WTC11 (cell line): ENCODE measurements at regions not wholly inside any gene's neighbourhood (a gene's known extent, or its start where the extent isn't known, plus 50 kb on each side); places are given as distances from the start of the nearest gene placed in this dataset.

ENCODE experiments used
- ATAC-seq: fragments of 200-7000 bp; cut with Tn5 transposase; 2 replicates; pipeline ENCODE4 v1.10.0; 2021; ENCODE audit warnings: mild to moderate bottlenecking, moderate library complexity
- CTCF ChIA-PET: fragments of 300-600 bp; sonication (Branson Sonifier 250); formaldehyde crosslinking; loops from one replicate; lab custom pipeline; 2021; ENCODE audit warnings: antibody characterized with exemption; lab: Charles Lee
- POLR2A ChIA-PET: fragments of 350-600 bp; sonication (Branson Sonifier 250); formaldehyde crosslinking; loops from one replicate; lab custom pipeline; 2021; ENCODE audit warnings: antibody characterized with exemption; lab: Charles Lee
- DNase-seq: peaks from one replicate; pipeline ENCODE4 v3.0.0; 2021; ENCODE audit warnings: low spot score
- H3K27ac Mint-ChIP-seq: 2 replicates; pipeline ENCODE4 v1.8.0; 2021; ENCODE audit warnings: mixed read lengths
- H3K27me3 Mint-ChIP-seq: 2 replicates; pipeline ENCODE4 v1.8.0; 2021; ENCODE audit warnings: low read depth, mild to moderate bottlenecking, moderate library complexity, mixed read lengths
- H3K36me3 Mint-ChIP-seq: 2 replicates; pipeline ENCODE4 v1.8.0; 2021; ENCODE audit warnings: mixed read lengths
- H3K4me1 Mint-ChIP-seq: 2 replicates; pipeline ENCODE4 v1.8.0; 2022; ENCODE audit warnings: mixed read lengths
- H3K4me3 Mint-ChIP-seq: 2 replicates; pipeline ENCODE4 v1.8.0; 2021; ENCODE audit warnings: mild to moderate bottlenecking, moderate library complexity, mixed read lengths
- H3K9me3 Mint-ChIP-seq: 2 replicates; pipeline ENCODE4 v1.8.0; 2021; ENCODE audit warnings: mixed read lengths
- EMX1 ChIP-seq: fragments of 250-450 bp; sonication (Bioruptor Pico); IDR thresholded peaks from 2 replicates; pipeline ENCODE4 v1.8.0; 2021; ENCODE audit warnings: mild to moderate bottlenecking
- FOXK1 ChIP-seq: sonication (generic); formaldehyde crosslinking; IDR thresholded peaks from 2 replicates; pipeline ENCODE4 v1.8.0; 2022; ENCODE audit warnings: mild to moderate bottlenecking, moderate library complexity, missing genetic modification reagents
- HMGA2 ChIP-seq: fragments of 250-450 bp; sonication (Bioruptor Pico); IDR thresholded peaks from 2 replicates; pipeline ENCODE4 v1.4.0; 2021; ENCODE audit warnings: mild to moderate bottlenecking, moderate library complexity
- JAZF1 ChIP-seq: fragments of 250-450 bp; sonication (Bioruptor Pico); IDR thresholded peaks from 2 replicates; pipeline ENCODE4 v1.9.0; 2021; ENCODE audit warnings: moderate library complexity, mild to moderate bottlenecking, inconsistent platforms
- JUN ChIP-seq: sonication (generic); formaldehyde crosslinking; IDR thresholded peaks from 2 replicates; pipeline ENCODE4 v1.8.0; 2023; ENCODE audit warnings: mild to moderate bottlenecking, missing genetic modification reagents
- NR2C2 ChIP-seq: sonication (generic); formaldehyde crosslinking; IDR thresholded peaks from 2 replicates; pipeline ENCODE4 v1.8.0; 2022; ENCODE audit warnings: mild to moderate bottlenecking, missing genetic modification reagents
- NR3C1 ChIP-seq: sonication (generic); formaldehyde crosslinking; conservative IDR thresholded peaks from 2 replicates; pipeline ENCODE4 v1.8.1; 2023; ENCODE audit warnings: low read depth, mild to moderate bottlenecking, missing genetic modification reagents
- OVOL2 ChIP-seq: fragments of 250-450 bp; sonication (Bioruptor Pico); IDR thresholded peaks from 2 replicates; pipeline ENCODE4 v1.9.0; 2021; ENCODE audit warnings: mild to moderate bottlenecking, borderline replicate concordance
- RELA ChIP-seq: sonication (generic); formaldehyde crosslinking; IDR thresholded peaks from 2 replicates; pipeline ENCODE4 v1.8.1; 2022; ENCODE audit warnings: missing genetic modification reagents, mild to moderate bottlenecking, borderline replicate concordance
- SMAD3 ChIP-seq: sonication (generic); formaldehyde crosslinking; IDR thresholded peaks from 2 replicates; pipeline ENCODE4 v1.8.0; 2022; ENCODE audit warnings: missing genetic modification reagents, mild to moderate bottlenecking, borderline replicate concordance
- TP53 ChIP-seq: sonication (generic); formaldehyde crosslinking; IDR thresholded peaks from 2 replicates; pipeline ENCODE4 v1.8.1; 2023; ENCODE audit warnings: mild to moderate bottlenecking, missing genetic modification reagents
- ZNF232 ChIP-seq: sonication (generic); formaldehyde crosslinking; IDR thresholded peaks from 2 replicates; pipeline ENCODE4 v1.8.0; 2022; ENCODE audit warnings: mild to moderate bottlenecking, missing genetic modification reagents
- ZNF416 ChIP-seq: fragments of 250-450 bp; sonication (Bioruptor Pico); IDR thresholded peaks from 2 replicates; pipeline ENCODE4 v1.9.0; 2021; ENCODE audit warnings: mild to moderate bottlenecking, inconsistent platforms
- TF ChIP-seq, protein P1 (sequence below): sonication (generic); formaldehyde crosslinking; IDR thresholded peaks from 2 replicates; pipeline ENCODE4 v1.8.0; 2022; ENCODE audit warnings: missing genetic modification reagents
- TF ChIP-seq, protein P2 (sequence below): sonication (generic); formaldehyde crosslinking; IDR thresholded peaks from 2 replicates; pipeline ENCODE4 v1.8.0; 2022; ENCODE audit warnings: mild to moderate bottlenecking, missing genetic modification reagents
- TF ChIP-seq, protein P3 (sequence below): sonication (generic); formaldehyde crosslinking; IDR thresholded peaks from 2 replicates; pipeline ENCODE4 v1.8.0; 2022; ENCODE audit warnings: mild to moderate bottlenecking, missing genetic modification reagents
- TF ChIP-seq, protein P4 (sequence below): fragments of 200-600 bp; IDR thresholded peaks from 2 replicates; pipeline ENCODE4 v1.8.0; 2022; ENCODE audit warnings: antibody characterized with exemption
- TF ChIP-seq, protein P5 (sequence below): sonication (generic); formaldehyde crosslinking; IDR thresholded peaks from 2 replicates; pipeline ENCODE4 v1.8.1; 2023; ENCODE audit warnings: mild to moderate bottlenecking, missing genetic modification reagents, moderate library complexity
- TF ChIP-seq, protein P6 (sequence below): fragments of 250-450 bp; sonication (Bioruptor Pico); IDR thresholded peaks from 2 replicates; pipeline ENCODE4 v1.9.0; 2021; ENCODE audit warnings: mild to moderate bottlenecking
- TF ChIP-seq, protein P7 (sequence below): sonication (generic); formaldehyde crosslinking; IDR thresholded peaks from 2 replicates; pipeline ENCODE4 v1.8.1; 2022; ENCODE audit warnings: missing genetic modification reagents, borderline replicate concordance
- TF ChIP-seq, protein P8 (sequence below): sonication (generic); formaldehyde crosslinking; IDR thresholded peaks from 2 replicates; pipeline ENCODE4 v1.8.0; 2023; ENCODE audit warnings: mild to moderate bottlenecking, missing genetic modification reagents

DNA sequence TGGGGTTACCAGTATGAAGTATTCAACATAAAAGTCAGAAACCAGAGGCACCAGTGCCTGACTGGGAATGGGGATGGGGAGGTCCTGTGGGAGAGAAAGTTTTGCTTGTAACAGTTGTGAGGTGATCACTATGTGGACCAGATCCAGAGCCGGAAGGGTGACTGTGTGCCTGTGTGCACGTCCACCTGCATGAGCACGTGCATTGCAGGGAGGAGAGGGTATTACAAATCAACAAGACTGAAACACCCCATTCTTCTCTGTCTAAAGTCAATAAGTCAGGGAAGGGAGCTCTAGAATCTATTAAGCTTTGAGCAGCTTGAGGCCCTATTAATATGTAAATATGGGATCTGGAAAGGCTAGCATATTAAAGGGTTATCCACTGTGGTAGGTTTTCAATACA, 241.0 kb upstream of the ACVR2A start:
- peaks cover 9% of the 10 kb centered on the region for H3K27me3 Mint-ChIP-seq
- peaks cover 7% of the 10 kb centered on the region; the same call in 1 of the 2 replicates for H3K36me3 Mint-ChIP-seq
- DNase-seq, result no peak
- POLR2A ChIA-PET, result no interaction called here
- H3K4me1 Mint-ChIP-seq, result peaks cover 23% of the 10 kb centered on the region
- ATAC-seq, result peak; percentile 17; the same call in 1 of the 2 replicates
- CTCF ChIA-PET, result interaction anchor here (1.3 kb wide), 1 partner anchor 12 kb away, joined by 3 read pairs; no protein-coding TSS in a partner anchor
- peaks cover 20% of the 10 kb centered on the region for H3K9me3 Mint-ChIP-seq
- TF ChIP-seq ZNF416 (no peak), JAZF1 (CRISPR knock-in tag) (no peak), JUN (CRISPR knock-in tag) (no peak), TP53 (CRISPR knock-in tag) (no peak), HMGA2 (no peak), ZNF232 (no peak)
- TF ChIP-seq, protein P1, sequence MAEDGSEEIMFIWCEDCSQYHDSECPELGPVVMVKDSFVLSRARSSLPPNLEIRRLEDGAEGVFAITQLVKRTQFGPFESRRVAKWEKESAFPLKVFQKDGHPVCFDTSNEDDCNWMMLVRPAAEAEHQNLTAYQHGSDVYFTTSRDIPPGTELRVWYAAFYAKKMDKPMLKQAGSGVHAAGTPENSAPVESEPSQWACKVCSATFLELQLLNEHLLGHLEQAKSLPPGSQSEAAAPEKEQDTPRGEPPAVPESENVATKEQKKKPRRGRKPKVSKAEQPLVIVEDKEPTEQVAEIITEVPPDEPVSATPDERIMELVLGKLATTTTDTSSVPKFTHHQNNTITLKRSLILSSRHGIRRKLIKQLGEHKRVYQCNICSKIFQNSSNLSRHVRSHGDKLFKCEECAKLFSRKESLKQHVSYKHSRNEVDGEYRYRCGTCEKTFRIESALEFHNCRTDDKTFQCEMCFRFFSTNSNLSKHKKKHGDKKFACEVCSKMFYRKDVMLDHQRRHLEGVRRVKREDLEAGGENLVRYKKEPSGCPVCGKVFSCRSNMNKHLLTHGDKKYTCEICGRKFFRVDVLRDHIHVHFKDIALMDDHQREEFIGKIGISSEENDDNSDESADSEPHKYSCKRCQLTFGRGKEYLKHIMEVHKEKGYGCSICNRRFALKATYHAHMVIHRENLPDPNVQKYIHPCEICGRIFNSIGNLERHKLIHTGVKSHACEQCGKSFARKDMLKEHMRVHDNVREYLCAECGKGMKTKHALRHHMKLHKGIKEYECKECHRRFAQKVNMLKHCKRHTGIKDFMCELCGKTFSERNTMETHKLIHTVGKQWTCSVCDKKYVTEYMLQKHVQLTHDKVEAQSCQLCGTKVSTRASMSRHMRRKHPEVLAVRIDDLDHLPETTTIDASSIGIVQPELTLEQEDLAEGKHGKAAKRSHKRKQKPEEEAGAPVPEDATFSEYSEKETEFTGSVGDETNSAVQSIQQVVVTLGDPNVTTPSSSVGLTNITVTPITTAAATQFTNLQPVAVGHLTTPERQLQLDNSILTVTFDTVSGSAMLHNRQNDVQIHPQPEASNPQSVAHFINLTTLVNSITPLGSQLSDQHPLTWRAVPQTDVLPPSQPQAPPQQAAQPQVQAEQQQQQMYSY, result no peak
- TF ChIP-seq, protein P2, sequence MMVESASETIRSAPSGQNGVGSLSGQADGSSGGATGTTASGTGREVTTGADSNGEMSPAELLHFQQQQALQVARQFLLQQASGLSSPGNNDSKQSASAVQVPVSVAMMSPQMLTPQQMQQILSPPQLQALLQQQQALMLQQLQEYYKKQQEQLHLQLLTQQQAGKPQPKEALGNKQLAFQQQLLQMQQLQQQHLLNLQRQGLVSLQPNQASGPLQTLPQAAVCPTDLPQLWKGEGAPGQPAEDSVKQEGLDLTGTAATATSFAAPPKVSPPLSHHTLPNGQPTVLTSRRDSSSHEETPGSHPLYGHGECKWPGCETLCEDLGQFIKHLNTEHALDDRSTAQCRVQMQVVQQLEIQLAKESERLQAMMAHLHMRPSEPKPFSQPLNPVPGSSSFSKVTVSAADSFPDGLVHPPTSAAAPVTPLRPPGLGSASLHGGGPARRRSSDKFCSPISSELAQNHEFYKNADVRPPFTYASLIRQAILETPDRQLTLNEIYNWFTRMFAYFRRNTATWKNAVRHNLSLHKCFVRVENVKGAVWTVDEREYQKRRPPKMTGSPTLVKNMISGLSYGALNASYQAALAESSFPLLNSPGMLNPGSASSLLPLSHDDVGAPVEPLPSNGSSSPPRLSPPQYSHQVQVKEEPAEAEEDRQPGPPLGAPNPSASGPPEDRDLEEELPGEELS, result no peak
- H3K27ac Mint-ChIP-seq, result no peak overlapping the region; the same call in 1 of the 2 replicates
- no peak overlapping the region for H3K4me3 Mint-ChIP-seq

DNA sequence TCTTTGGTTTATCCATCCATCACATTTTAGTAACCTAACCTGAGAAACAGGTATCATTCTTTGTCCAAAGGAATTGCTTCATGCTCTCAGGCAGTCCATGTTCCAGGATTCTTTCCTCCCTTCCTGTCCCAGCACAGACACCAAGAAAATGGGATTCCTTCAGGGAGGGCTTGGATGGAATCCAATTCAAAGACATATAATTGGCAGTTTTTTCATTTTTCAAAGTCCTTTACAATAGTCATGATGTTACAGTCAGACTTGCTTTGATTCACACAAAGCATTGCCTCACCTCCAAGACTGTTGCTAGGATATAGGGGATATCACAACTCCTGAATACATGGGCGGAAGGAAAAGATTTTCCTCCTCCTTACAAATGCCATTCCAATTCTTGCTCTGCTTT, 241.4 kb upstream of the ACVR2A start:
- no peak for DNase-seq
- no peak overlapping the region for H3K4me3 Mint-ChIP-seq
- CTCF ChIA-PET, result interaction anchor here (1.3 kb wide), 1 partner anchor 12 kb away, joined by 3 read pairs; no protein-coding TSS in a partner anchor
- H3K9me3 Mint-ChIP-seq, result peaks cover 20% of the 10 kb centered on the region
- H3K27ac Mint-ChIP-seq, result no peak overlapping the region; the same call in 1 of the 2 replicates
- no peak for ATAC-seq
- H3K4me1 Mint-ChIP-seq, result peaks cover 21% of the 10 kb centered on the region
- peaks cover 9% of the 10 kb centered on the region for H3K27me3 Mint-ChIP-seq
- peaks cover 7% of the 10 kb centered on the region; the same call in 1 of the 2 replicates for H3K36me3 Mint-ChIP-seq
- POLR2A ChIA-PET, result no interaction called here
- TF ChIP-seq, protein P3, sequence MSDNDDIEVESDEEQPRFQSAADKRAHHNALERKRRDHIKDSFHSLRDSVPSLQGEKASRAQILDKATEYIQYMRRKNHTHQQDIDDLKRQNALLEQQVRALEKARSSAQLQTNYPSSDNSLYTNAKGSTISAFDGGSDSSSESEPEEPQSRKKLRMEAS (CRISPR knock-in tag), result no peak
- no peak for TF ChIP-seq SMAD3 (CRISPR knock-in tag)
- TF ChIP-seq, protein P4, sequence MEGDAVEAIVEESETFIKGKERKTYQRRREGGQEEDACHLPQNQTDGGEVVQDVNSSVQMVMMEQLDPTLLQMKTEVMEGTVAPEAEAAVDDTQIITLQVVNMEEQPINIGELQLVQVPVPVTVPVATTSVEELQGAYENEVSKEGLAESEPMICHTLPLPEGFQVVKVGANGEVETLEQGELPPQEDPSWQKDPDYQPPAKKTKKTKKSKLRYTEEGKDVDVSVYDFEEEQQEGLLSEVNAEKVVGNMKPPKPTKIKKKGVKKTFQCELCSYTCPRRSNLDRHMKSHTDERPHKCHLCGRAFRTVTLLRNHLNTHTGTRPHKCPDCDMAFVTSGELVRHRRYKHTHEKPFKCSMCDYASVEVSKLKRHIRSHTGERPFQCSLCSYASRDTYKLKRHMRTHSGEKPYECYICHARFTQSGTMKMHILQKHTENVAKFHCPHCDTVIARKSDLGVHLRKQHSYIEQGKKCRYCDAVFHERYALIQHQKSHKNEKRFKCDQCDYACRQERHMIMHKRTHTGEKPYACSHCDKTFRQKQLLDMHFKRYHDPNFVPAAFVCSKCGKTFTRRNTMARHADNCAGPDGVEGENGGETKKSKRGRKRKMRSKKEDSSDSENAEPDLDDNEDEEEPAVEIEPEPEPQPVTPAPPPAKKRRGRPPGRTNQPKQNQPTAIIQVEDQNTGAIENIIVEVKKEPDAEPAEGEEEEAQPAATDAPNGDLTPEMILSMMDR, result no peak
- no peak for TF ChIP-seq NR3C1 (CRISPR knock-in tag)
- TF ChIP-seq, protein P5, sequence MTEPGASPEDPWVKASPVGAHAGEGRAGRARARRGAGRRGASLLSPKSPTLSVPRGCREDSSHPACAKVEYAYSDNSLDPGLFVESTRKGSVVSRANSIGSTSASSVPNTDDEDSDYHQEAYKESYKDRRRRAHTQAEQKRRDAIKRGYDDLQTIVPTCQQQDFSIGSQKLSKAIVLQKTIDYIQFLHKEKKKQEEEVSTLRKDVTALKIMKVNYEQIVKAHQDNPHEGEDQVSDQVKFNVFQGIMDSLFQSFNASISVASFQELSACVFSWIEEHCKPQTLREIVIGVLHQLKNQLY (CRISPR knock-in tag), result no peak
- TF ChIP-seq OVOL2, result no peak
- TF ChIP-seq, protein P6, sequence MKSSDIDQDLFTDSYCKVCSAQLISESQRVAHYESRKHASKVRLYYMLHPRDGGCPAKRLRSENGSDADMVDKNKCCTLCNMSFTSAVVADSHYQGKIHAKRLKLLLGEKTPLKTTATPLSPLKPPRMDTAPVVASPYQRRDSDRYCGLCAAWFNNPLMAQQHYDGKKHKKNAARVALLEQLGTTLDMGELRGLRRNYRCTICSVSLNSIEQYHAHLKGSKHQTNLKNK, result no peak
- TF ChIP-seq FOXK1 (CRISPR knock-in tag), result no peak
- TF ChIP-seq RELA (CRISPR knock-in tag), result no peak
- no peak for TF ChIP-seq NR2C2
- TF ChIP-seq JAZF1 (CRISPR knock-in tag), result no peak
- no peak for TF ChIP-seq EMX1 (CRISPR knock-in tag)
- TF ChIP-seq, protein P7, sequence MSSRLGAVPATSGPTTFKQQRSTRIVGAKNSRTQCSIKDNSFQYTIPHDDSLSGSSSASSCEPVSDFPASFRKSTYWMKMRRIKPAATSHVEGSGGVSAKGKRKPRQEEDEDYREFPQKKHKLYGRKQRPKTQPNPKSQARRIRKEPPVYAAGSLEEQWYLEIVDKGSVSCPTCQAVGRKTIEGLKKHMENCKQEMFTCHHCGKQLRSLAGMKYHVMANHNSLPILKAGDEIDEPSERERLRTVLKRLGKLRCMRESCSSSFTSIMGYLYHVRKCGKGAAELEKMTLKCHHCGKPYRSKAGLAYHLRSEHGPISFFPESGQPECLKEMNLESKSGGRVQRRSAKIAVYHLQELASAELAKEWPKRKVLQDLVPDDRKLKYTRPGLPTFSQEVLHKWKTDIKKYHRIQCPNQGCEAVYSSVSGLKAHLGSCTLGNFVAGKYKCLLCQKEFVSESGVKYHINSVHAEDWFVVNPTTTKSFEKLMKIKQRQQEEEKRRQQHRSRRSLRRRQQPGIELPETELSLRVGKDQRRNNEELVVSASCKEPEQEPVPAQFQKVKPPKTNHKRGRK (CRISPR knock-in tag), result no peak
- TF ChIP-seq ZNF416, result no peak
- TF ChIP-seq, protein P8, sequence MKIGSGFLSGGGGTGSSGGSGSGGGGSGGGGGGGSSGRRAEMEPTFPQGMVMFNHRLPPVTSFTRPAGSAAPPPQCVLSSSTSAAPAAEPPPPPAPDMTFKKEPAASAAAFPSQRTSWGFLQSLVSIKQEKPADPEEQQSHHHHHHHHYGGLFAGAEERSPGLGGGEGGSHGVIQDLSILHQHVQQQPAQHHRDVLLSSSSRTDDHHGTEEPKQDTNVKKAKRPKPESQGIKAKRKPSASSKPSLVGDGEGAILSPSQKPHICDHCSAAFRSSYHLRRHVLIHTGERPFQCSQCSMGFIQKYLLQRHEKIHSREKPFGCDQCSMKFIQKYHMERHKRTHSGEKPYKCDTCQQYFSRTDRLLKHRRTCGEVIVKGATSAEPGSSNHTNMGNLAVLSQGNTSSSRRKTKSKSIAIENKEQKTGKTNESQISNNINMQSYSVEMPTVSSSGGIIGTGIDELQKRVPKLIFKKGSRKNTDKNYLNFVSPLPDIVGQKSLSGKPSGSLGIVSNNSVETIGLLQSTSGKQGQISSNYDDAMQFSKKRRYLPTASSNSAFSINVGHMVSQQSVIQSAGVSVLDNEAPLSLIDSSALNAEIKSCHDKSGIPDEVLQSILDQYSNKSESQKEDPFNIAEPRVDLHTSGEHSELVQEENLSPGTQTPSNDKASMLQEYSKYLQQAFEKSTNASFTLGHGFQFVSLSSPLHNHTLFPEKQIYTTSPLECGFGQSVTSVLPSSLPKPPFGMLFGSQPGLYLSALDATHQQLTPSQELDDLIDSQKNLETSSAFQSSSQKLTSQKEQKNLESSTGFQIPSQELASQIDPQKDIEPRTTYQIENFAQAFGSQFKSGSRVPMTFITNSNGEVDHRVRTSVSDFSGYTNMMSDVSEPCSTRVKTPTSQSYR (CRISPR knock-in tag), result no peak
